OCI-LY3 (cell line): ENCODE measurements at regions not wholly inside any gene's neighbourhood (a gene's known extent, or its start where the extent isn't known, plus 50 kb on each side); places are given as distances from the start of the nearest gene placed in this dataset.

Experiments used
- H2AFZ ChIP-seq: fragments of 200-600, 300-600 bp; shearing (Covaris generic); 2 replicates; pipeline ENCODE4 v1.6.0; 2014; ENCODE audit warnings: antibody characterized with exemption, low read depth, low read length
- H3K27ac ChIP-seq: fragments of 200-600, 300-600 bp; sonication (generic); 2 replicates; pipeline ENCODE4 v1.5.1; 2014; ENCODE audit warnings: mild to moderate bottlenecking, low read length, moderate library complexity, mixed read lengths
- H3K27me3 ChIP-seq: fragments of 200-600, 300-600 bp; sonication (generic); 2 replicates; pipeline ENCODE4 v1.6.1; 2014; ENCODE audit warnings: low read depth, low read length, mixed read lengths
- H3K36me3 ChIP-seq: fragments of 200-600, 300-600 bp; sonication (generic); replicated peaks from 2 replicates; pipeline ENCODE3; 2014; ENCODE audit warnings: low read depth, low read length, mixed read lengths
- H3K4me1 ChIP-seq: fragments of 300-600, 200-600 bp; sonication (generic); 2 replicates; pipeline ENCODE4 v1.6.1; 2014; ENCODE audit warnings: low read length, mixed read lengths
- H3K4me2 ChIP-seq: fragments of 200-600, 300-600 bp; sonication (generic); 2 replicates; pipeline ENCODE4 v1.6.1; 2014; ENCODE audit warnings: low read length, mixed read lengths
- H3K4me3 ChIP-seq: fragments of 300-600, 200-600 bp; sonication (generic); 2 replicates; pipeline ENCODE4 v1.5.1; 2014; ENCODE audit warnings: antibody characterized with exemption, mild to moderate bottlenecking, low read length, moderate library complexity
- H3K79me2 ChIP-seq: fragments of 300-600, 200-600 bp; shearing (Covaris generic); 2 replicates; pipeline ENCODE4 v1.6.1; 2014; ENCODE audit warnings: mild to moderate bottlenecking, low read length, mixed read lengths
- H3K9ac ChIP-seq: fragments of 300-600, 200-600 bp; shearing (Covaris generic); 2 replicates; pipeline ENCODE4 v1.6.0; 2014; ENCODE audit warnings: mild to moderate bottlenecking, low read length, moderate library complexity
- H3K9me3 ChIP-seq: fragments of 200-600, 300-600 bp; shearing (Covaris generic); 2 replicates; pipeline ENCODE4 v1.6.1; 2014; ENCODE audit warnings: low read length, mixed read lengths; ENCODE audit not compliant: insufficient read depth
- H4K20me1 ChIP-seq: fragments of 200-600, 300-600 bp; sonication (generic); 2 replicates; pipeline ENCODE4 v1.6.1; 2016; ENCODE audit warnings: low read length, mixed read lengths; ENCODE audit not compliant: insufficient read depth
- CTCF ChIP-seq: fragments of 200-600, 300-600 bp; sonication (generic); IDR thresholded peaks from 2 replicates; pipeline ENCODE4 v1.5.1; 2014; ENCODE audit warnings: antibody characterized with exemption, low read length, low read depth
- EZH2phosphoT487 ChIP-seq: fragments of 200-600 bp; shearing (Covaris generic); IDR thresholded peaks from 2 replicates; pipeline ENCODE4 v1.6.1; 2018; ENCODE audit warnings: antibody characterized with exemption, mixed run types, low read depth

- Histone ChIP-seq H3K79me2 (no peaks in the 10 kb centered on the region), H3K4me1 (no peaks in the 10 kb centered on the region), H3K4me2 (no peak overlapping the region), H4K20me1 (no peaks in the 10 kb centered on the region), H3K9me3 (no peaks in the 10 kb centered on the region), H3K36me3 (no peaks in the 10 kb centered on the region), H3K27me3 (no peaks in the 10 kb centered on the region), H2AFZ (no peak overlapping the region), H3K9ac (no peak overlapping the region), H3K27ac (no peak overlapping the region), H3K4me3 (no peak overlapping the region)
- TF ChIP-seq CTCF (no peak), EZH2phosphoT487 (no peak)
Measured at GRCh38 chr20:3316136-3316535, 77.1 kb upstream of the SLC4A11 start.

- Histone ChIP-seq H3K27ac (no peak overlapping the region), H3K36me3 (no peaks in the 10 kb centered on the region), H4K20me1 (no peaks in the 10 kb centered on the region), H3K9me3 (no peaks in the 10 kb centered on the region), H3K4me1 (no peaks in the 10 kb centered on the region), H3K27me3 (no peaks in the 10 kb centered on the region), H3K4me2 (no peak overlapping the region), H3K4me3 (no peak overlapping the region), H2AFZ (no peak overlapping the region), H3K79me2 (no peaks in the 10 kb centered on the region), H3K9ac (no peak overlapping the region)
- no peak for TF ChIP-seq CTCF
- no peak for TF ChIP-seq EZH2phosphoT487
Measured at GRCh38 chr20:3315136-3315535, 76.1 kb upstream of the SLC4A11 start.

- no peaks in the 10 kb centered on the region for H3K36me3 ChIP-seq
- no peak for TF ChIP-seq CTCF
- no peak for TF ChIP-seq EZH2phosphoT487
- no peak overlapping the region for H3K9ac ChIP-seq
- H3K79me2 ChIP-seq: no peaks in the 10 kb centered on the region
- H3K4me3 ChIP-seq: no peak overlapping the region
- no peaks in the 10 kb centered on the region for H4K20me1 ChIP-seq
- no peaks in the 10 kb centered on the region for H3K9me3 ChIP-seq
- no peak overlapping the region for H2AFZ ChIP-seq
- H3K4me1 ChIP-seq: no peaks in the 10 kb centered on the region
- H3K27ac ChIP-seq: no peak overlapping the region
- H3K27me3 ChIP-seq: no peaks in the 10 kb centered on the region
- H3K4me2 ChIP-seq: no peak overlapping the region
Measured at GRCh38 chr20:3314391-3314790, 75.4 kb upstream of the SLC4A11 start.

- H4K20me1 ChIP-seq: no peaks in the 10 kb centered on the region
- TF ChIP-seq EZH2phosphoT487 (no peak), CTCF (0 out of 2 replicates have a peak, but pooled peaks have one; percentile 25)
Measured at GRCh38 chr20:3313683-3314065, 74.7 kb upstream of the SLC4A11 start.

More at GRCh38 chr20:3313683-3314065, 74.7 kb upstream of the SLC4A11 start:
- Histone ChIP-seq H2AFZ (no peak overlapping the region), H3K27me3 (no peaks in the 10 kb centered on the region), H3K9ac (no peak overlapping the region), H3K9me3 (no peaks in the 10 kb centered on the region), H3K36me3 (no peaks in the 10 kb centered on the region), H3K4me3 (no peak overlapping the region), H3K4me2 (no peak overlapping the region), H3K4me1 (no peaks in the 10 kb centered on the region), H3K79me2 (no peaks in the 10 kb centered on the region), H3K27ac (no peak overlapping the region)
